ENCODE measurements at regions not wholly inside any gene's neighbourhood (a gene's known extent, or its start where the extent isn't known, plus 50 kb on each side); places are given as distances from the start of the nearest gene placed in this dataset.

DNA sequence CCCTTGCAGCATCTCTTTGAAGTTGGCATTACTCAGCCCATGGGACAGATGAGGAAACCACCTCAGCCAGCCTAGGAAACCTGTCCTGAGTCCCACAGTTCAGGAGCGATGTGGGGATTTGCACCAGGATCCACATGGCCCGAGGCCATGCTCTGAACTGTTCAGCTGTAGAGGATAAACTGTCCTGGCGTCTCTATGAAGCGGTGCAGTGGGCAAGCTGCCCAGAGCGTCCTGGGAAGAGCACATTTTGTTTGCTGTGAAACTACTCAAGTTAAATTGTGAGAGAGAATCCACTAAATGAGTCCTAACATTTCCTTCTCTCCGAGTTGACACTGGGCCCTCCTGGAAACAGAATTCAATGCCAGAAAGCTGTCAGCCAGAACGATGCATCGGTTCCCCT is 276.6 kb upstream of the TNRC6C start:
- Histone ChIP-seq H3K9me3 (no peaks in the 10 kb centered on the region), H3K36me3 (no peaks in the 10 kb centered on the region), H3K4me1 (peaks cover 0 to 4% (median 2%) of the 10 kb centered on the region in 4 donors), H3K27ac (peak overlapping the region in 3 of 4 donors; percentile 26 to 46 (median 41)), H3K4me3 (no peak overlapping the region), H3K27me3 (no peaks in the 10 kb centered on the region)
- 41% methylated on average over 8 of the region's 8 CpGs; no CpG with 5 or more reads in 1 of the 2 donors for WGBS, 2 donors (ENCODE audit: low coverage in 1 of 2)
- in situ Hi-C loops (cut with MboI; ENCODE audit: low pct_ligation_motif_present in 1 of 4, low pct_unique_long_range_greater_than_20kb in 1 of 4, low sequenced_read_pairs in 3 of 4) (no loop called here), intact Hi-C loops (cut with DNase I; ENCODE audit: low total_unique reads) (no loop called here)
- peak; percentile 52 for DNase-seq
- TF ChIP-seq, protein P1, sequence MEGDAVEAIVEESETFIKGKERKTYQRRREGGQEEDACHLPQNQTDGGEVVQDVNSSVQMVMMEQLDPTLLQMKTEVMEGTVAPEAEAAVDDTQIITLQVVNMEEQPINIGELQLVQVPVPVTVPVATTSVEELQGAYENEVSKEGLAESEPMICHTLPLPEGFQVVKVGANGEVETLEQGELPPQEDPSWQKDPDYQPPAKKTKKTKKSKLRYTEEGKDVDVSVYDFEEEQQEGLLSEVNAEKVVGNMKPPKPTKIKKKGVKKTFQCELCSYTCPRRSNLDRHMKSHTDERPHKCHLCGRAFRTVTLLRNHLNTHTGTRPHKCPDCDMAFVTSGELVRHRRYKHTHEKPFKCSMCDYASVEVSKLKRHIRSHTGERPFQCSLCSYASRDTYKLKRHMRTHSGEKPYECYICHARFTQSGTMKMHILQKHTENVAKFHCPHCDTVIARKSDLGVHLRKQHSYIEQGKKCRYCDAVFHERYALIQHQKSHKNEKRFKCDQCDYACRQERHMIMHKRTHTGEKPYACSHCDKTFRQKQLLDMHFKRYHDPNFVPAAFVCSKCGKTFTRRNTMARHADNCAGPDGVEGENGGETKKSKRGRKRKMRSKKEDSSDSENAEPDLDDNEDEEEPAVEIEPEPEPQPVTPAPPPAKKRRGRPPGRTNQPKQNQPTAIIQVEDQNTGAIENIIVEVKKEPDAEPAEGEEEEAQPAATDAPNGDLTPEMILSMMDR (IDR thresholded peaks at IDR 0.05): peak in 1 of 5 experiments; percentile 15
- TF ChIP-seq POLR2AphosphoS5 (IDR thresholded peaks at IDR 0.05) (no peak), POLR2A (IDR thresholded peaks at IDR 0.05) (no peak)

- peaks cover 0 to 5% (median 2%) of the 10 kb centered on the region in 4 donors for H3K4me1 ChIP-seq
- in situ Hi-C loops (cut with MboI; ENCODE audit: low pct_ligation_motif_present in 1 of 4, low pct_unique_long_range_greater_than_20kb in 1 of 4, low sequenced_read_pairs in 3 of 4): no loop called here
- no peak for TF ChIP-seq POLR2AphosphoS5 (IDR thresholded peaks at IDR 0.05)
- TF ChIP-seq, protein P1 (IDR thresholded peaks at IDR 0.05): no peak
- TF ChIP-seq POLR2A (IDR thresholded peaks at IDR 0.05): no peak
- no peak for TF ChIP-seq EP300 (IDR thresholded peaks at IDR 0.05; ENCODE audit: low read depth)
- no peak overlapping the region for H3K4me3 ChIP-seq
- peaks cover 3% of the 10 kb centered on the region for H3K27me3 ChIP-seq
- no peaks in the 10 kb centered on the region for H3K36me3 ChIP-seq
- no peak overlapping the region for H3K27ac ChIP-seq
- 69 to 70% methylated on average over 7 to 15 of the region's 15 CpGs for WGBS, 2 donors (ENCODE audit: low coverage in 1 of 2)
- intact Hi-C loops (cut with DNase I; ENCODE audit: low total_unique reads): no loop called here
- no peak for DNase-seq
- H3K9me3 ChIP-seq: no peaks in the 10 kb centered on the region
Observed at GRCh38 chr17:77684803-77685798, 273.4 kb upstream of the TNRC6C start.

- in situ Hi-C loops (cut with MboI; ENCODE audit: low pct_ligation_motif_present in 1 of 4, low pct_unique_long_range_greater_than_20kb in 1 of 4, low sequenced_read_pairs in 3 of 4): no loop called here
- Histone ChIP-seq H3K36me3 (no peaks in the 10 kb centered on the region), H3K4me1 (peaks cover 0 to 14% (median 6%) of the 10 kb centered on the region in 4 donors), H3K4me3 (no peak overlapping the region), H3K27me3 (peaks cover 8% of the 10 kb centered on the region), H3K27ac (no peak overlapping the region), H3K9me3 (no peaks in the 10 kb centered on the region)
- 80 to 86% methylated on average over 3 of the region's 3 CpGs for WGBS, 2 donors (ENCODE audit: low coverage in 1 of 2)
- intact Hi-C loops (cut with DNase I; ENCODE audit: low total_unique reads): no loop called here
- DNase-seq: no peak
- TF ChIP-seq POLR2AphosphoS5 (IDR thresholded peaks at IDR 0.05): no peak
- TF ChIP-seq, protein P1 (IDR thresholded peaks at IDR 0.05): no peak
- TF ChIP-seq POLR2A (IDR thresholded peaks at IDR 0.05): no peak
- TF ChIP-seq EP300 (IDR thresholded peaks at IDR 0.05; ENCODE audit: low read depth): no peak
Observed at GRCh38 chr17:77685881-77686486, 272.5 kb upstream of the TNRC6C start.

GRCh38 chr17:77686903-77687302 is 271.6 kb upstream of the TNRC6C start:
- in situ Hi-C loops (cut with MboI; ENCODE audit: low pct_ligation_motif_present in 1 of 4, low pct_unique_long_range_greater_than_20kb in 1 of 4, low sequenced_read_pairs in 3 of 4) (no loop called here), intact Hi-C loops (cut with DNase I; ENCODE audit: low total_unique reads) (no loop called here)
- DNase-seq: no peak
- Histone ChIP-seq H3K27me3 (peaks cover 15% of the 10 kb centered on the region), H3K9me3 (no peaks in the 10 kb centered on the region), H3K27ac (no peak overlapping the region), H3K36me3 (no peaks in the 10 kb centered on the region), H3K4me1 (peaks cover 0 to 15% (median 7%) of the 10 kb centered on the region in 4 donors), H3K4me3 (no peak overlapping the region)
- TF ChIP-seq, protein P1 (IDR thresholded peaks at IDR 0.05): no peak
- TF ChIP-seq POLR2A (IDR thresholded peaks at IDR 0.05) (no peak), POLR2AphosphoS5 (IDR thresholded peaks at IDR 0.05) (no peak), EP300 (IDR thresholded peaks at IDR 0.05; ENCODE audit: low read depth) (no peak)
- 86 to 91% methylated on average over 7 to 8 of the region's 8 CpGs for WGBS, 2 donors (ENCODE audit: low coverage in 1 of 2)

All from transverse colon (tissue), 4 donors.